Transverse colon (tissue), 4 donors: ENCODE measurements at regions not wholly inside any gene's neighbourhood (a gene's known extent, or its start where the extent isn't known, plus 50 kb on each side); places are given as distances from the start of the nearest gene placed in this dataset.

Experiments
- EP300 ChIP-seq: sonication (generic); formaldehyde crosslinking; IDR thresholded peaks from one replicate; pipeline ENCODE4 v1.6.1; 2017; ENCODE audit warnings: antibody characterized with exemption, low read depth
- POLR2AphosphoS5 ChIP-seq, 3 donors: sonication (generic); formaldehyde crosslinking; IDR thresholded peaks; one replicate each; pipeline ENCODE4 v1.6.1; 2016; ENCODE audit warnings: antibody characterized with exemption in 3 of 3
- TF ChIP-seq, protein P1 (sequence below), 5 experiments: fragments of 200-600 bp in 3 of 5; fragments of 450-650 bp in 2 of 5; sonication (generic) in 3 of 5; IDR thresholded peaks; 1 replicate in 2 of 5; 2 replicates in 3 of 5; pipeline ENCODE4 v1.5.1; 2016 to 2017; ENCODE audit warnings: antibody characterized with exemption in 5 of 5, inconsistent platforms in 3 of 5, mild to moderate bottlenecking in 2 of 5, moderate library complexity in 1 of 5

DNA sequence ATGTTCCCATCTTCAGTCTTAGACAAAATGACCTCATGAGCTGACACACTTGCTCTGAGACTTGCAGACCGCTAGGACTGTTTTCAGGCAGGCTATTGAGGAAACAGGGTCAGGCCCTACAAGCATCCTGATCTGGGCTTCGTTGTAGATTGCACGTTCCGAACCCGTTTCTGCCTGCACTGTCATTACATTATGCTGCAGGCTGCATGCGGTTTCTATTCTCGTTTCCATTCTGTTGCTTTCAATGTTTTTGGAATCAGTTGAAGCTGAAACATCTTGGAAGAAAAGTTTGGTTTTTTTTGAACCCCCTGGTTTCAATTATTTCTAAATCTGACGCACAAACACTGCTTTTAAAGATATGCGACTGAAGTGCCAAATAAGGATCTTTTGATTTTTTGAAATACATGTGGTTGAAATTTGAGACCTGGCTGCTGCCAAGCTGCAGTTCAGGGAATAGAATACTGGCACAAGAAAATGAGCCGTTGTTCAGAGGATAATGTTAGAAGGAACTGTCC lies 716.1 kb upstream of the INTU start:
- TF ChIP-seq POLR2AphosphoS5 (IDR thresholded peaks at IDR 0.05) (no peak), EP300 (no peak)
- TF ChIP-seq, protein P1, sequence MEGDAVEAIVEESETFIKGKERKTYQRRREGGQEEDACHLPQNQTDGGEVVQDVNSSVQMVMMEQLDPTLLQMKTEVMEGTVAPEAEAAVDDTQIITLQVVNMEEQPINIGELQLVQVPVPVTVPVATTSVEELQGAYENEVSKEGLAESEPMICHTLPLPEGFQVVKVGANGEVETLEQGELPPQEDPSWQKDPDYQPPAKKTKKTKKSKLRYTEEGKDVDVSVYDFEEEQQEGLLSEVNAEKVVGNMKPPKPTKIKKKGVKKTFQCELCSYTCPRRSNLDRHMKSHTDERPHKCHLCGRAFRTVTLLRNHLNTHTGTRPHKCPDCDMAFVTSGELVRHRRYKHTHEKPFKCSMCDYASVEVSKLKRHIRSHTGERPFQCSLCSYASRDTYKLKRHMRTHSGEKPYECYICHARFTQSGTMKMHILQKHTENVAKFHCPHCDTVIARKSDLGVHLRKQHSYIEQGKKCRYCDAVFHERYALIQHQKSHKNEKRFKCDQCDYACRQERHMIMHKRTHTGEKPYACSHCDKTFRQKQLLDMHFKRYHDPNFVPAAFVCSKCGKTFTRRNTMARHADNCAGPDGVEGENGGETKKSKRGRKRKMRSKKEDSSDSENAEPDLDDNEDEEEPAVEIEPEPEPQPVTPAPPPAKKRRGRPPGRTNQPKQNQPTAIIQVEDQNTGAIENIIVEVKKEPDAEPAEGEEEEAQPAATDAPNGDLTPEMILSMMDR (IDR thresholded peaks at IDR 0.05): no peak
